Cardiac muscle cell (in vitro differentiated cells and primary cell): ENCODE measurements at regions not wholly inside any gene's neighbourhood (a gene's known extent, or its start where the extent isn't known, plus 50 kb on each side); places are given as distances from the start of the nearest gene placed in this dataset.

Experiments used
- DNase-seq, 2 donors: peaks; one replicate each; pipeline versions ENCODE4 v3.0.0 to v3.0.0-alpha.2; 2010 to 2017; ENCODE audit warnings: low read depth in 1 of 2, low spot score in 1 of 2
- H3K27ac ChIP-seq: fragments of 200-600 bp; sonication (generic); 2 replicates; pipeline ENCODE4 v1.5.1; 2016
- H3K27me3 ChIP-seq: fragments of 200-600 bp; sonication (generic); 2 replicates; pipeline ENCODE4 v1.6.0; 2016; ENCODE audit warnings: control low read depth
- H3K36me3 ChIP-seq: fragments of 200-600 bp; sonication (generic); 2 replicates; pipeline ENCODE4 v1.5.1; 2016; ENCODE audit warnings: control low read depth
- H3K4me1 ChIP-seq: fragments of 200-600 bp; sonication (generic); 2 replicates; pipeline ENCODE4 v1.8.1; 2017; ENCODE audit warnings: low read depth, mild to moderate bottlenecking, mixed run types
- H3K4me3 ChIP-seq: fragments of 200-600 bp; sonication (generic); 2 replicates; pipeline ENCODE4 v1.5.1; 2016; ENCODE audit warnings: mild to moderate bottlenecking
- H3K9me3 ChIP-seq: fragments of 200-600 bp; sonication (generic); 2 replicates; pipeline ENCODE4 v1.5.1; 2017; ENCODE audit warnings: low read depth, mild to moderate bottlenecking, control low read depth
- CTCF ChIP-seq: IDR thresholded peaks from 2 replicates; pipeline ENCODE4 v1.5.1; 2012; ENCODE audit warnings: low read depth, mild to moderate bottlenecking, low read length

- Histone ChIP-seq H3K4me3 (no peak overlapping the region), H3K4me1 (no peaks in the 10 kb centered on the region), H3K27ac (no peak overlapping the region), H3K9me3 (no peaks in the 10 kb centered on the region), H3K36me3 (no peaks in the 10 kb centered on the region), H3K27me3 (no peaks in the 10 kb centered on the region)
- no peak for TF ChIP-seq CTCF
- DNase-seq, result peak in 1 of 2 donors; percentile 55
Observed at GRCh38 chr9:88680505-88681160, 145.7 kb downstream of the NXNL2 start.

- H3K9me3 ChIP-seq, result no peaks in the 10 kb centered on the region
- TF ChIP-seq CTCF, result no peak
- no peak overlapping the region for H3K27ac ChIP-seq
- H3K36me3 ChIP-seq, result no peaks in the 10 kb centered on the region
- DNase-seq, result no peak
- H3K4me3 ChIP-seq, result no peak overlapping the region
- no peaks in the 10 kb centered on the region for H3K4me1 ChIP-seq
- no peaks in the 10 kb centered on the region for H3K27me3 ChIP-seq
Observed at GRCh38 chr9:88681434-88681833, 146.5 kb downstream of the NXNL2 start.

- H3K4me3 ChIP-seq, result no peak overlapping the region
- no peak for DNase-seq
- H3K27me3 ChIP-seq, result no peaks in the 10 kb centered on the region
- H3K4me1 ChIP-seq, result no peaks in the 10 kb centered on the region
- no peaks in the 10 kb centered on the region for H3K36me3 ChIP-seq
- no peak for TF ChIP-seq CTCF
- H3K27ac ChIP-seq, result no peak overlapping the region
- no peaks in the 10 kb centered on the region for H3K9me3 ChIP-seq
Observed at GRCh38 chr9:88682431-88682831, 147.5 kb downstream of the NXNL2 start.

GRCh38 chr9:88684046-88684445 is 149.1 kb downstream of the NXNL2 start:
- no peaks in the 10 kb centered on the region for H3K4me1 ChIP-seq
- no peaks in the 10 kb centered on the region for H3K36me3 ChIP-seq
- no peak for DNase-seq
- H3K27ac ChIP-seq, result no peak overlapping the region
- no peaks in the 10 kb centered on the region for H3K27me3 ChIP-seq
- TF ChIP-seq CTCF, result no peak
- no peak overlapping the region for H3K4me3 ChIP-seq
- no peaks in the 10 kb centered on the region for H3K9me3 ChIP-seq

GRCh38 chr9:88684845-88685244 is 149.9 kb downstream of the NXNL2 start:
- no peak for TF ChIP-seq CTCF
- H3K9me3 ChIP-seq, result no peaks in the 10 kb centered on the region

More at GRCh38 chr9:88684845-88685244, 149.9 kb downstream of the NXNL2 start:
- Histone ChIP-seq H3K4me1 (no peaks in the 10 kb centered on the region), H3K36me3 (no peaks in the 10 kb centered on the region), H3K27me3 (no peaks in the 10 kb centered on the region), H3K4me3 (no peak overlapping the region), H3K27ac (no peak overlapping the region)
- no peak for DNase-seq
